GM12873 (cell line): ENCODE measurements at regions not wholly inside any gene's neighbourhood (a gene's known extent, or its start where the extent isn't known, plus 50 kb on each side); places are given as distances from the start of the nearest gene placed in this dataset.

ENCODE experiments used
- TF ChIP-seq, protein P1 (sequence below): IDR thresholded peaks from 2 replicates; pipeline ENCODE4 v1.5.1; 2012; ENCODE audit warnings: low read depth, mild to moderate bottlenecking, moderate library complexity, low read length, control low read depth; ENCODE audit not compliant: insufficient read depth; ENCODE audit errors: missing control alignments

GRCh38 chr4:11622961-11623725, 194.4 kb upstream of the HS3ST1 start:
- TF ChIP-seq, protein P1, sequence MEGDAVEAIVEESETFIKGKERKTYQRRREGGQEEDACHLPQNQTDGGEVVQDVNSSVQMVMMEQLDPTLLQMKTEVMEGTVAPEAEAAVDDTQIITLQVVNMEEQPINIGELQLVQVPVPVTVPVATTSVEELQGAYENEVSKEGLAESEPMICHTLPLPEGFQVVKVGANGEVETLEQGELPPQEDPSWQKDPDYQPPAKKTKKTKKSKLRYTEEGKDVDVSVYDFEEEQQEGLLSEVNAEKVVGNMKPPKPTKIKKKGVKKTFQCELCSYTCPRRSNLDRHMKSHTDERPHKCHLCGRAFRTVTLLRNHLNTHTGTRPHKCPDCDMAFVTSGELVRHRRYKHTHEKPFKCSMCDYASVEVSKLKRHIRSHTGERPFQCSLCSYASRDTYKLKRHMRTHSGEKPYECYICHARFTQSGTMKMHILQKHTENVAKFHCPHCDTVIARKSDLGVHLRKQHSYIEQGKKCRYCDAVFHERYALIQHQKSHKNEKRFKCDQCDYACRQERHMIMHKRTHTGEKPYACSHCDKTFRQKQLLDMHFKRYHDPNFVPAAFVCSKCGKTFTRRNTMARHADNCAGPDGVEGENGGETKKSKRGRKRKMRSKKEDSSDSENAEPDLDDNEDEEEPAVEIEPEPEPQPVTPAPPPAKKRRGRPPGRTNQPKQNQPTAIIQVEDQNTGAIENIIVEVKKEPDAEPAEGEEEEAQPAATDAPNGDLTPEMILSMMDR = no peak

GRCh38 chr4:11620861-11621260, 192.2 kb upstream of the HS3ST1 start:
- TF ChIP-seq, protein P1 = no peak

- TF ChIP-seq, protein P1 = no peak
Observed at GRCh38 chr4:11618666-11619282, 190.1 kb upstream of the HS3ST1 start.

GRCh38 chr4:11616856-11617255, 188.2 kb upstream of the HS3ST1 start:
- TF ChIP-seq, protein P1 = no peak

GRCh38 chr4:11615601-11616000, 186.9 kb upstream of the HS3ST1 start:
- TF ChIP-seq, protein P1 = no peak

- TF ChIP-seq, protein P1 = no peak
Observed at GRCh38 chr4:11614426-11614825, 185.7 kb upstream of the HS3ST1 start.

DNA sequence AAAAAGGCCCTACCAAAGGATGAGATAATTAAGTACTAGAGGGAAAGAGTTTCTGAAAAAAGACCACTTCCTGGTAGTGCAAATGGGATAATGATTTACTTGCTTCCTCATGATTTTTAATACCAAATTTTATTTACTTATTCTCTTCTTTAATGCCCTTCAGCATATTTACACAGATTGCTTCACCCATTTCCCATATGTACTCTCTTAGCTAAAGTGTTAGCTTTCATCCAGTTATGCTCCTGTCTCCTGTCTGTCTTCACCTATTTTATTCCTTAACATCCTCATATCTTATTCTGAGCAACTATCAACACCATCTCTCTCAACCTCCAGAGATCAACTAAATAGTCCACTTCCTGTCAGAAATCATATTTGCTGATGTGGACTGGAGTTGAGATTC, 183.2 kb upstream of the HS3ST1 start:
- TF ChIP-seq, protein P1 = no peak
